ENCODE measurements at regions not wholly inside any gene's neighbourhood (a gene's known extent, or its start where the extent isn't known, plus 50 kb on each side); places are given as distances from the start of the nearest gene placed in this dataset.

- DNase-seq (ENCODE audit: low spot score), result no peak
Observed at GRCh38 chr15:95400428-95400827, 930.1 kb upstream of the NR2F2 start.

- no peak for DNase-seq (ENCODE audit: low spot score)
Observed at GRCh38 chr15:95401587-95401986, 928.9 kb upstream of the NR2F2 start.

GRCh38 chr15:95405447-95405846, 925.1 kb upstream of the NR2F2 start:
- no peak for DNase-seq (ENCODE audit: low spot score)

GRCh38 chr15:95407534-95407933, 923.0 kb upstream of the NR2F2 start:
- DNase-seq (ENCODE audit: low spot score), result no peak

- DNase-seq (ENCODE audit: low spot score), result no peak
Observed at GRCh38 chr15:95409211-95409610, 921.3 kb upstream of the NR2F2 start.

- no peak for DNase-seq (ENCODE audit: low spot score)
Observed at GRCh38 chr15:95409626-95410310, 920.7 kb upstream of the NR2F2 start.

- no peak for DNase-seq (ENCODE audit: low spot score)
Observed at GRCh38 chr15:95410757-95411156, 919.7 kb upstream of the NR2F2 start.

GRCh38 chr15:95416576-95416975, 913.9 kb upstream of the NR2F2 start:
- no peak for DNase-seq (ENCODE audit: low spot score)

- DNase-seq (ENCODE audit: low spot score), result no peak
Observed at GRCh38 chr15:95417761-95418160, 912.7 kb upstream of the NR2F2 start.

- DNase-seq (ENCODE audit: low spot score), result no peak
Observed at GRCh38 chr15:95422255-95422654, 908.2 kb upstream of the NR2F2 start.

GRCh38 chr15:95425859-95426258, 904.6 kb upstream of the NR2F2 start:
- no peak for DNase-seq (ENCODE audit: low spot score)

- no peak for DNase-seq (ENCODE audit: low spot score)
Observed at GRCh38 chr15:95429345-95429744, 901.2 kb upstream of the NR2F2 start.

- DNase-seq (ENCODE audit: low spot score), result no peak
Observed at GRCh38 chr15:95431518-95431917, 899.0 kb upstream of the NR2F2 start.

- no peak for DNase-seq (ENCODE audit: low spot score)
Observed at GRCh38 chr15:95432878-95433405, 897.6 kb upstream of the NR2F2 start.

- DNase-seq (ENCODE audit: low spot score), result no peak
Observed at GRCh38 chr15:95439922-95440376, 890.6 kb upstream of the NR2F2 start.

GRCh38 chr15:95440712-95441111, 889.8 kb upstream of the NR2F2 start:
- DNase-seq (ENCODE audit: low spot score), result no peak

- DNase-seq (ENCODE audit: low spot score), result no peak
Observed at GRCh38 chr15:95442107-95442719, 888.3 kb upstream of the NR2F2 start.

GRCh38 chr15:95444860-95445259, 885.6 kb upstream of the NR2F2 start:
- no peak for DNase-seq (ENCODE audit: low spot score)

- no peak for DNase-seq (ENCODE audit: low spot score)
Observed at GRCh38 chr15:95446854-95447253, 883.6 kb upstream of the NR2F2 start.

- DNase-seq (ENCODE audit: low spot score), result no peak
Observed at GRCh38 chr15:95447486-95447885, 883.0 kb upstream of the NR2F2 start.

GRCh38 chr15:95448531-95449229, 881.8 kb upstream of the NR2F2 start:
- DNase-seq (ENCODE audit: low spot score), result no peak

- no peak for DNase-seq (ENCODE audit: low spot score)
Observed at GRCh38 chr15:95449230-95449628, 881.3 kb upstream of the NR2F2 start.

- DNase-seq (ENCODE audit: low spot score), result no peak
Observed at GRCh38 chr15:95450413-95450812, 880.1 kb upstream of the NR2F2 start.

Data from ecto neural progenitor cell (in vitro differentiated cells).